Esophagus muscularis mucosa (tissue), 4 donors: ENCODE measurements at regions not wholly inside any gene's neighbourhood (a gene's known extent, or its start where the extent isn't known, plus 50 kb on each side); places are given as distances from the start of the nearest gene placed in this dataset.

Source experiments
- DNase-seq: peaks from one replicate; pipeline ENCODE4 v3.0.0-alpha.2; 2017; ENCODE audit errors: extremely low spot score
- H3K27ac ChIP-seq, 4 donors: fragments of 200-600 bp; sonication (generic); replicated peaks in 1 of 4; 1 replicate in 3 of 4; 2 replicates in 1 of 4; pipeline ENCODE4 v1.5.1; 2016 to 2019; ENCODE audit warnings: mild to moderate bottlenecking in 1 of 4
- H3K27me3 ChIP-seq, 4 donors: fragments of 200-600 bp; sonication (generic); one replicate each; pipeline versions ENCODE4 v1.5.1 to v1.6.0; 2016 to 2019
- H3K36me3 ChIP-seq, 4 donors: fragments of 200-600 bp; sonication (generic); one replicate each; pipeline ENCODE4 v1.5.1; 2016 to 2019
- H3K4me1 ChIP-seq, 4 donors: fragments of 200-600 bp; sonication (generic); one replicate each; pipeline ENCODE4 v1.5.1; 2016 to 2019
- H3K4me3 ChIP-seq, 4 donors: fragments of 200-600 bp; sonication (generic); 1 replicate in 2 of 4; 2 replicates in 2 of 4; pipeline ENCODE4 v1.5.1; 2016 to 2019; ENCODE audit warnings: mild to moderate bottlenecking in 4 of 4, moderate library complexity in 1 of 4
- H3K9me3 ChIP-seq, 4 donors: fragments of 200-600 bp; sonication (generic); 1 replicate in 3 of 4; 2 replicates in 1 of 4; pipeline ENCODE4 v1.5.1; 2016 to 2019
- CTCF ChIP-seq, 3 experiments: fragments of 200-600 bp in 2 of 3; fragments of 450-650 bp in 1 of 3; sonication (generic) in 2 of 3; IDR thresholded peaks; one replicate each; pipeline ENCODE4 v1.5.1; 2017 to 2019; ENCODE audit warnings: antibody characterized with exemption in 3 of 3, mild to moderate bottlenecking in 2 of 3, moderate library complexity in 1 of 3
- EP300 ChIP-seq: sonication (generic); formaldehyde crosslinking; IDR thresholded peaks from one replicate; pipeline ENCODE4 v1.6.1; 2017; ENCODE audit warnings: antibody characterized with exemption
- POLR2A ChIP-seq: fragments of 450-650 bp; IDR thresholded peaks from one replicate; pipeline ENCODE4 v1.6.1; 2017; ENCODE audit warnings: antibody characterized with exemption, moderate library complexity, mild to moderate bottlenecking, low read depth
- POLR2AphosphoS5 ChIP-seq, 2 donors: sonication (generic); formaldehyde crosslinking; IDR thresholded peaks; one replicate each; pipeline ENCODE4 v1.6.1; 2017; ENCODE audit warnings: antibody characterized with exemption in 2 of 2
- WGBS: methylation state at CpG from one replicate; pipeline ENCODE4 v1.1.5; 2018; 5-methylcytosine and 5-hydroxymethylcytosine counted together
- intact Hi-C: fragments of 100-400 bp; cut with DNase I; formaldehyde crosslinking; loops from one replicate; pipeline ENCODE4 v1.15.1; 2023

- Histone ChIP-seq H3K36me3 (no peaks in the 10 kb centered on the region), H3K9me3 (no peaks in the 10 kb centered on the region), H3K4me1 (no peaks in the 10 kb centered on the region), H3K27ac (no peak overlapping the region), H3K4me3 (no peak overlapping the region), H3K27me3 (no peaks in the 10 kb centered on the region)
- no peak for DNase-seq
- intact Hi-C loops: no loop called here
- no peak for TF ChIP-seq CTCF (IDR thresholded peaks at IDR 0.05)
- TF ChIP-seq POLR2AphosphoS5 (IDR thresholded peaks at IDR 0.05): no peak
- no peak for TF ChIP-seq EP300
- TF ChIP-seq POLR2A: no peak
- 76% methylated on average over 1 of the region's 1 CpG for WGBS
Measured at GRCh38 chr2:12271589-12271984, 445.1 kb upstream of the TRIB2 start.

- Histone ChIP-seq H3K27ac (no peak overlapping the region), H3K4me3 (no peak overlapping the region), H3K27me3 (no peaks in the 10 kb centered on the region), H3K4me1 (no peaks in the 10 kb centered on the region), H3K9me3 (no peaks in the 10 kb centered on the region), H3K36me3 (no peaks in the 10 kb centered on the region)
- intact Hi-C loops: no loop called here
- no peak for TF ChIP-seq EP300
- TF ChIP-seq CTCF (IDR thresholded peaks at IDR 0.05): no peak
- no peak for TF ChIP-seq POLR2A
- TF ChIP-seq POLR2AphosphoS5 (IDR thresholded peaks at IDR 0.05): no peak
- 35% methylated on average over 1 of the region's 1 CpG for WGBS
- DNase-seq: no peak
Measured at GRCh38 chr2:12273111-12273510, 443.6 kb upstream of the TRIB2 start.

- Histone ChIP-seq H3K27ac (no peak overlapping the region), H3K36me3 (no peaks in the 10 kb centered on the region), H3K4me1 (no peaks in the 10 kb centered on the region), H3K9me3 (no peaks in the 10 kb centered on the region), H3K27me3 (no peaks in the 10 kb centered on the region), H3K4me3 (no peak overlapping the region)
- intact Hi-C loops: no loop called here
- TF ChIP-seq POLR2AphosphoS5 (IDR thresholded peaks at IDR 0.05): no peak
- no peak for TF ChIP-seq EP300
- TF ChIP-seq CTCF (IDR thresholded peaks at IDR 0.05): no peak
- TF ChIP-seq POLR2A: no peak
- 97% methylated on average over 1 of the region's 1 CpG for WGBS
- no peak for DNase-seq
Measured at GRCh38 chr2:12274591-12274990, 442.1 kb upstream of the TRIB2 start.

- H3K36me3 ChIP-seq: no peaks in the 10 kb centered on the region
- no peak for TF ChIP-seq POLR2A
- TF ChIP-seq EP300: no peak
- no peak for TF ChIP-seq CTCF (IDR thresholded peaks at IDR 0.05)
- TF ChIP-seq POLR2AphosphoS5 (IDR thresholded peaks at IDR 0.05): no peak
- no peak overlapping the region for H3K27ac ChIP-seq
- no peaks in the 10 kb centered on the region for H3K4me1 ChIP-seq
- no peak overlapping the region for H3K4me3 ChIP-seq
- intact Hi-C loops: no loop called here
- WGBS: 53% methylated on average over 7 of the region's 7 CpGs
- no peak for DNase-seq
- H3K9me3 ChIP-seq: no peaks in the 10 kb centered on the region
- H3K27me3 ChIP-seq: no peaks in the 10 kb centered on the region
Measured at GRCh38 chr2:12277241-12278034, 439.3 kb upstream of the TRIB2 start.

- intact Hi-C loops: no loop called here
- TF ChIP-seq EP300 (no peak), POLR2A (no peak), POLR2AphosphoS5 (IDR thresholded peaks at IDR 0.05) (no peak), CTCF (IDR thresholded peaks at IDR 0.05) (no peak)
- no peaks in the 10 kb centered on the region for H3K4me1 ChIP-seq
- H3K27ac ChIP-seq: no peak overlapping the region
- 87% methylated on average over 4 of the region's 4 CpGs for WGBS
- H3K9me3 ChIP-seq: no peaks in the 10 kb centered on the region
- no peak overlapping the region for H3K4me3 ChIP-seq
- H3K36me3 ChIP-seq: no peaks in the 10 kb centered on the region
- no peak for DNase-seq
- H3K27me3 ChIP-seq: no peaks in the 10 kb centered on the region
Measured at GRCh38 chr2:12278217-12278750, 438.5 kb upstream of the TRIB2 start.
